ENCODE measurements at regions not wholly inside any gene's neighbourhood (a gene's known extent, or its start where the extent isn't known, plus 50 kb on each side); places are given as distances from the start of the nearest gene placed in this dataset.

DNA sequence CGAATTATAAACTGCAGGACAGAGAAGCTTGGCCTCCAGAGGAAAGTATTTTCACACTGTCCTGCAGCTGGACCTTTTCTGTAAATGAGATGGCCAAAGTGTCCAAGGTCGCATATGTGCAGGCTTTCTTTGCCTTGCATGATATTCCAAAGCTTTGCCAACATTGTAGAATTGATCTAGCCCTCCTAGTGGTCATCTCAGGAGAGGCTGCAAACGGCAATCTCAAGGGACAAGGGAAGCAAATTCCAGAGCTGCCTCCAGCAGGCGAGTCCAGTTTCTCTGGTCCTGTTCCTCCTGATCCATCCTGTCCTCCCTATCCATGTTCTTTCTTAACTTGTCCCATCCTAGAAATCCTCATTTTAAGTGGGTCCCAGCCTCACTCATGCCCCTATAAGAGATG lies 373.4 kb upstream of the PCDH15 start:
- TF ChIP-seq POLR2A (IDR thresholded peaks at IDR 0.05) (no peak), CTCF (IDR thresholded peaks at IDR 0.05) (no peak)

All from vagina (tissue), 2 donors.